B cell (primary cell): ENCODE measurements at regions not wholly inside any gene's neighbourhood (a gene's known extent, or its start where the extent isn't known, plus 50 kb on each side); places are given as distances from the start of the nearest gene placed in this dataset.
"Not testable (repeated sequence)": the region's sequence is repeated elsewhere in the genome, so short reads cannot be mapped to it uniquely, and the experiment has no call there.

ENCODE experiments used
- EZH2 ChIP-seq: IDR thresholded peaks from 2 replicates; pipeline ENCODE4 v1.6.1; 2012; ENCODE audit warnings: borderline replicate concordance, low read depth, mild to moderate bottlenecking, moderate library complexity, low read length; ENCODE audit not compliant: insufficient read depth, poor library complexity, severe bottlenecking
- TF ChIP-seq, protein P1 (sequence below): fragments of 200-600 bp; IDR thresholded peaks from one replicate; pipeline ENCODE4 v1.8.0; 2022; ENCODE audit warnings: antibody characterized with exemption, mild to moderate bottlenecking

DNA sequence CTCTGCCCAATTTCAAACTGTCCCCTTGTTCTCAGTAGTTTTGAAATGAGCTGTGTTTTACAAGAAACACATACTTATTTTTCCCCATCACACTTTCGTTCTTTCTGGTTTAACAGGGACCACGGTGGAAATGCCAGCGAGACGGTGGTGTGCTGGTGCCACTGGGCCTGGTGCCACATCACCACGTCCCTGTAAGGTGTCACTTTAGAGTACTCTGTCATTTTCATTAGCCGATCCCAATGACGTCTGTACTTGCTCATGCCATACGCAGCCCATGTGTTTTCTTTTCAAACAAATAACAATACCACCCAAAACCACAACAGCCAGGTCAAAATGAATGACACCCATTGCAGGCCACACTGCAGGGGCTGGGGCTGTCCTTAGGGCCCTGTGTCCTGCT lies 4416.8 kb upstream of the TPTE start:
- TF ChIP-seq, protein P1, sequence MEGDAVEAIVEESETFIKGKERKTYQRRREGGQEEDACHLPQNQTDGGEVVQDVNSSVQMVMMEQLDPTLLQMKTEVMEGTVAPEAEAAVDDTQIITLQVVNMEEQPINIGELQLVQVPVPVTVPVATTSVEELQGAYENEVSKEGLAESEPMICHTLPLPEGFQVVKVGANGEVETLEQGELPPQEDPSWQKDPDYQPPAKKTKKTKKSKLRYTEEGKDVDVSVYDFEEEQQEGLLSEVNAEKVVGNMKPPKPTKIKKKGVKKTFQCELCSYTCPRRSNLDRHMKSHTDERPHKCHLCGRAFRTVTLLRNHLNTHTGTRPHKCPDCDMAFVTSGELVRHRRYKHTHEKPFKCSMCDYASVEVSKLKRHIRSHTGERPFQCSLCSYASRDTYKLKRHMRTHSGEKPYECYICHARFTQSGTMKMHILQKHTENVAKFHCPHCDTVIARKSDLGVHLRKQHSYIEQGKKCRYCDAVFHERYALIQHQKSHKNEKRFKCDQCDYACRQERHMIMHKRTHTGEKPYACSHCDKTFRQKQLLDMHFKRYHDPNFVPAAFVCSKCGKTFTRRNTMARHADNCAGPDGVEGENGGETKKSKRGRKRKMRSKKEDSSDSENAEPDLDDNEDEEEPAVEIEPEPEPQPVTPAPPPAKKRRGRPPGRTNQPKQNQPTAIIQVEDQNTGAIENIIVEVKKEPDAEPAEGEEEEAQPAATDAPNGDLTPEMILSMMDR = not testable (repeated sequence)
- not testable (repeated sequence) for TF ChIP-seq EZH2
